Parathyroid adenoma (tissue), 2 donors: ENCODE measurements at regions not wholly inside any gene's neighbourhood (a gene's known extent, or its start where the extent isn't known, plus 50 kb on each side); places are given as distances from the start of the nearest gene placed in this dataset.

Source experiments
- H2AFZ ChIP-seq: fragments of 300-600 bp; sonication (generic); one replicate; pipeline ENCODE4 v1.7.0; 2017; ENCODE audit warnings: antibody characterized with exemption, mild to moderate bottlenecking
- H3K27ac ChIP-seq: fragments of 300-600 bp; sonication (generic); one replicate; pipeline ENCODE4 v1.7.0; 2017
- H3K27me3 ChIP-seq: fragments of 300-600 bp; sonication (generic); one replicate; pipeline ENCODE4 v1.7.0; 2017; ENCODE audit warnings: low read length; ENCODE audit not compliant: control insufficient read depth, insufficient read depth
- H3K36me3 ChIP-seq: fragments of 300-600 bp; sonication (generic); one replicate; pipeline ENCODE4 v1.7.0; 2017; ENCODE audit warnings: low read length; ENCODE audit not compliant: control insufficient read depth, insufficient read depth
- H3K4me1 ChIP-seq: fragments of 300-600 bp; sonication (generic); one replicate; pipeline ENCODE4 v1.7.0; 2017; ENCODE audit warnings: control low read depth
- H3K4me2 ChIP-seq: fragments of 300-600 bp; sonication (generic); one replicate; pipeline ENCODE4 v1.7.0; 2017; ENCODE audit warnings: low read length
- H3K4me3 ChIP-seq: fragments of 300-600 bp; sonication (generic); one replicate; pipeline ENCODE4 v1.7.0; 2017; ENCODE audit warnings: low read depth, low read length
- H3K79me2 ChIP-seq: fragments of 300-600 bp; sonication (generic); one replicate; pipeline ENCODE4 v1.7.0; 2017; ENCODE audit warnings: control low read depth
- H3K9ac ChIP-seq: fragments of 300-600 bp; sonication (generic); one replicate; pipeline ENCODE4 v1.7.0; 2017; ENCODE audit warnings: mild to moderate bottlenecking
- H3K9me3 ChIP-seq: fragments of 300-600 bp; sonication (generic); one replicate; pipeline ENCODE4 v1.7.0; 2017; ENCODE audit warnings: low read length; ENCODE audit not compliant: control insufficient read depth
- TF ChIP-seq, protein P1 (sequence below): fragments of 300-600 bp; sonication (generic); IDR thresholded peaks from one replicate; pipeline ENCODE4 v1.7.0; 2017; ENCODE audit warnings: antibody characterized with exemption, mild to moderate bottlenecking
- donor health status: primary hyperparathyroidism.

DNA sequence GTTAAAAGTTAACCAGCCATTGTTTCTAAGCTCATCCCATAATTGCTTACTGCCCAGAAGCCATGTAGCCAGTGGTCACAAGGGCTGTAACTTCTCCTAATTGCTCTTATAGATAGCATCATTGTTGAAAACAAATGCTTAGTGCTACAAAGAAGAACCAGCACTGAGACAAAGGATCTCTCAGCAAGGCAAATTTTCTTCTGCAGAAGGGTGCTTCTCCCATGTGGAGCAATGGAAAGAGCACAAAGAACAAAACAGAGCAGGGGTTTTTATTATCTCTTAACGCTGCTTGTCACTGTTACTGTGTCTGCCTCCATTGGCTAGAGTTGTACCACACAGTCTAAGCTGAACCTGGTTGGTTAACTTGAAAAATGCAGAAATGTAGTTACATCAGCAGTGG is 1036.8 kb downstream of the UQCRFS1 start:
- no peak overlapping the region for H2AFZ ChIP-seq
- H3K36me3 ChIP-seq, result no peaks in the 10 kb centered on the region
- TF ChIP-seq, protein P1, sequence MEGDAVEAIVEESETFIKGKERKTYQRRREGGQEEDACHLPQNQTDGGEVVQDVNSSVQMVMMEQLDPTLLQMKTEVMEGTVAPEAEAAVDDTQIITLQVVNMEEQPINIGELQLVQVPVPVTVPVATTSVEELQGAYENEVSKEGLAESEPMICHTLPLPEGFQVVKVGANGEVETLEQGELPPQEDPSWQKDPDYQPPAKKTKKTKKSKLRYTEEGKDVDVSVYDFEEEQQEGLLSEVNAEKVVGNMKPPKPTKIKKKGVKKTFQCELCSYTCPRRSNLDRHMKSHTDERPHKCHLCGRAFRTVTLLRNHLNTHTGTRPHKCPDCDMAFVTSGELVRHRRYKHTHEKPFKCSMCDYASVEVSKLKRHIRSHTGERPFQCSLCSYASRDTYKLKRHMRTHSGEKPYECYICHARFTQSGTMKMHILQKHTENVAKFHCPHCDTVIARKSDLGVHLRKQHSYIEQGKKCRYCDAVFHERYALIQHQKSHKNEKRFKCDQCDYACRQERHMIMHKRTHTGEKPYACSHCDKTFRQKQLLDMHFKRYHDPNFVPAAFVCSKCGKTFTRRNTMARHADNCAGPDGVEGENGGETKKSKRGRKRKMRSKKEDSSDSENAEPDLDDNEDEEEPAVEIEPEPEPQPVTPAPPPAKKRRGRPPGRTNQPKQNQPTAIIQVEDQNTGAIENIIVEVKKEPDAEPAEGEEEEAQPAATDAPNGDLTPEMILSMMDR, result no peak
- H3K9me3 ChIP-seq, result no peaks in the 10 kb centered on the region
- no peak overlapping the region for H3K9ac ChIP-seq
- no peak overlapping the region for H3K4me3 ChIP-seq
- H3K27ac ChIP-seq, result no peak overlapping the region
- H3K4me2 ChIP-seq, result no peak overlapping the region
- H3K4me1 ChIP-seq, result no peaks in the 10 kb centered on the region
- H3K79me2 ChIP-seq, result no peaks in the 10 kb centered on the region
- H3K27me3 ChIP-seq, result no peaks in the 10 kb centered on the region

DNA sequence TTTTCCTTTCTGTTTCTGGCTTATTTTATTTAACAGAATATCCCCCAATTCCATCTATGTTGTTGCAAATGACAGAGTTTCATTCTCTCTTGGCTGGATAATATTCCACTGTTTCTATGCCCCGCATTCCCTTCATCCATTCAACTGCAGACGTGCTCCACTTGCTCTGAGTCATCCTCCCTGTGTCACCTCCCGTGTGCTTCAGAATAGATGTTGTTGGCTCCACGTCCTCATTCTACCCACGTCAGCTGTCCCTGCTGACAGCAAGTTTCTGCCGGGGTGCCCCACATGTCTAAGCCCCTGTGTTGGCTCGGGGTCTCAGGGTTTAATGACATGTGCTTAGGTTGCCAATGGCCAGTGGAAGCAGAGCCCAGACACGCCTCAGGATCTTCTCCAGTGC is 1041.0 kb downstream of the UQCRFS1 start:
- Histone ChIP-seq H3K4me3 (no peak overlapping the region), H3K27ac (no peak overlapping the region), H3K9me3 (no peaks in the 10 kb centered on the region), H3K4me1 (no peaks in the 10 kb centered on the region), H3K79me2 (no peaks in the 10 kb centered on the region), H2AFZ (no peak overlapping the region), H3K36me3 (no peaks in the 10 kb centered on the region), H3K27me3 (no peaks in the 10 kb centered on the region), H3K4me2 (no peak overlapping the region), H3K9ac (no peak overlapping the region)
- TF ChIP-seq, protein P1, result no peak

DNA sequence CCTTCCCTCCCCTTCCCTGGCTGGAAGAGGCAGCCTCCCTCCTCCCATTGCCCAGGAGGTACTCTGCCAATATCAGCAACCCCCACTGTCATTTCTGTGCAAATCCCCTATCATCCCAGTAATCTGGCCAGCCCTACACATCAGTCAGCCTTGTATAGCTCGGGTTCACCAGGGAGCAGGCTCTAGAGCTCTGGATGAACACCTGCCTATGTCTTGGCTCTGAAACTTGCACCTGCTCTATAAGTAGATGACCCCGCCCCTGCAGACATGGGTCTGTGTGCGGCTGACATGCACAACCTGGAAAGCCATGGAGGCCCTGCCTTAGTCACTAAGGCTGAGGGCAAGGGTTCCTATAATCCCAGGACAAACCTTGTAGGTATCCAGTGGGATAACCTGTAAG is 1042.9 kb downstream of the UQCRFS1 start:
- Histone ChIP-seq H3K9ac (no peak overlapping the region), H3K4me1 (no peaks in the 10 kb centered on the region), H3K27me3 (no peaks in the 10 kb centered on the region), H3K4me3 (no peak overlapping the region), H3K27ac (no peak overlapping the region), H3K4me2 (no peak overlapping the region), H2AFZ (no peak overlapping the region), H3K36me3 (no peaks in the 10 kb centered on the region), H3K79me2 (no peaks in the 10 kb centered on the region), H3K9me3 (no peaks in the 10 kb centered on the region)
- TF ChIP-seq, protein P1, result no peak

DNA sequence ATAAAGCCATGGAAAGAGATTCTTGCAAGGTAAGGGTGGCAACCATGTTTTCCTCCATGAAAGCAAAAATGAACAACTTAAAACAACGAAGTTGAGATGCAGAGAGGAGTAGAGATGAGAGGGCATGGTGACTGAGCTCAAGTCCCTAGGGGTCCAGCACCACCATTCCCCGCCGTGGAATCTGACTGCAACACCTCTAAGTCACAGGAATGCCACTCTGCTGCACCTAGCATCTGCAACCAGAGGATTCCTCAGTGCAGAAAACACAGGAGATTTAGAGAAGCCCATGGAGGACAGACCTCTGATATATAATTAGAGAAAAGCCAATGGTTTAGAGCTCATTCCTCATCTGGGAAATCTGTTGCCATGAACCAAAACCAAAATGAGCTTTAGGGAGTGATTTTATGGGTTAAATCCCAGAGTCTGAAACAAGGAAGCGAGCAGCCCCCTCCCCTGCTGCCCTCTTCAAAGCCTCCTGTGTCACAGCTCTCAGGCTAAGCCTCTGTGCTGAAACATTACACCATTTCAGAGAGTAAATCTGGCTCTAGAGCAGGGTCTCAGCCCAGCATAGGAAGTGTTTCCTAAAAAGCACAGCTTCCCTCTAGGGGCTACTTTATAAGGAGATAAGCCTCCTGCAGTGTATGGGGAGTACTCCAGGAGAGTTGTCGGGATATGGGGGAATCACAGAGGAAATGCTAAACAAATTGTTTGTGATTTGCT is 1043.6 kb downstream of the UQCRFS1 start:
- Histone ChIP-seq H3K4me2 (no peak overlapping the region), H3K27me3 (no peaks in the 10 kb centered on the region), H3K27ac (no peak overlapping the region), H3K79me2 (no peaks in the 10 kb centered on the region), H3K4me1 (no peaks in the 10 kb centered on the region), H3K9me3 (no peaks in the 10 kb centered on the region), H3K36me3 (no peaks in the 10 kb centered on the region), H3K9ac (no peak overlapping the region), H3K4me3 (no peak overlapping the region), H2AFZ (no peak overlapping the region)
- TF ChIP-seq, protein P1, result no peak

DNA sequence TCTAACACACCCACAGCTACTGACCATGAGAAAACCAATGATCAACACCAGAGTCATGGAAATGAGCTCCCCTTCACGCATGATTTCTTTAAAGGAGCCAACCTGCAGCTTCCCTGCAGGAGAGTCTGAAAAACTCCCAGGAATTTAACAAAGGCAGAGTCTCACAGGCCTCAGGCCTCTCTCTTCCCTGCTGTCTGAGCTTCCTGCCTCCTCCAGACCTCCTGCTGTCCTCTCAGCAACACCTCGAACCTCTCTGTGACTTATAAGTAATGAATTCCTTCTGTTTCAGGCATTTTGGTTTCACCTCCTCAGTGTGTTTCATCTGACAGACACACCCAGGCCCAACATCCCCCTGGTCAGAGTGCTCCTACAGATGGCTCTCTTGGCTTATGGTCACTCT is 1044.4 kb downstream of the UQCRFS1 start:
- Histone ChIP-seq H3K79me2 (no peaks in the 10 kb centered on the region), H3K4me3 (no peak overlapping the region), H3K27ac (no peak overlapping the region), H3K9ac (no peak overlapping the region), H3K4me2 (no peak overlapping the region), H3K27me3 (no peaks in the 10 kb centered on the region), H3K4me1 (no peaks in the 10 kb centered on the region), H3K36me3 (no peaks in the 10 kb centered on the region), H3K9me3 (no peaks in the 10 kb centered on the region), H2AFZ (no peak overlapping the region)
- TF ChIP-seq, protein P1, result no peak
